ENCODE measurements at regions not wholly inside any gene's neighbourhood (a gene's known extent, or its start where the extent isn't known, plus 50 kb on each side); places are given as distances from the start of the nearest gene placed in this dataset.

DNA sequence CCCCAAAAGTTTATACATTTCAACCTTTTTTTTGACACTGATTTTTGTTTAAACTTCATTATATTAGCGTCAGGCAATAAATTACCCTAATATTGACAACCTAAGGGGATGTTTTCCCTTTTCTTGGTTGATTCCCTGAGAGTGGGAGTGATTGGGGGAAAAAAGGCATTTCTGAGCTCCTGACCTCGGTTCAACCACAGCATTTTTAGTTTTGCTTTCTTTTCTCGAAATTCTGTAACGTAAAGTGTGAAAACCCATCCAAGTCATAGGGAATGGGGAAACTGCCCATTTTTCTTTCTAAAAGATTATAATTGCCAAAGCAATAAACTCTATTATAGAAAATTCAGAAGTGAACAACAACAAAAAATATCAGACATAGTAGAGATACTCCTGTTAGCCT, 67.9 kb upstream of the SPACA1 start:
- 60 to 77% (median 67%) methylated on average over 4 of the region's 4 CpGs for WGBS, 5 donors
- Histone ChIP-seq H3K4me1 (no peaks in the 10 kb centered on the region), H3K27me3 (replicated peaks in 1 of 7) (peaks cover 0 to 5% (median 0%) of the 10 kb centered on the region in 7 donors), H3K36me3 (no peaks in the 10 kb centered on the region), H3K4me3 (no peak overlapping the region), H3K27ac (no peak overlapping the region), H3K9me3 (no peaks in the 10 kb centered on the region)
- TF ChIP-seq POLR2AphosphoS5 (IDR thresholded peaks at IDR 0.05) (no peak), POLR2A (IDR thresholded peaks at IDR 0.05) (no peak), CTCF (IDR thresholded peaks at IDR 0.05 in 8 of 11, conservative IDR thresholded peaks at IDR 0.05 in 3 of 11) (no peak)
- no peak for DNase-seq
- intact Hi-C loops (cut with DNase I; ENCODE audit: low total_unique reads) = no loop called here

GRCh38 chr6:87976616-87977015, 71.0 kb upstream of the SPACA1 start:
- H3K4me1 ChIP-seq = no peaks in the 10 kb centered on the region
- H3K36me3 ChIP-seq = no peaks in the 10 kb centered on the region
- H3K27ac ChIP-seq = no peak overlapping the region
- H3K4me3 ChIP-seq = no peak overlapping the region
- intact Hi-C loops (cut with DNase I; ENCODE audit: low total_unique reads) = no loop called here
- TF ChIP-seq POLR2A (IDR thresholded peaks at IDR 0.05) = no peak
- no peak for TF ChIP-seq POLR2AphosphoS5 (IDR thresholded peaks at IDR 0.05)
- TF ChIP-seq CTCF (IDR thresholded peaks at IDR 0.05 in 8 of 11, conservative IDR thresholded peaks at IDR 0.05 in 3 of 11) = no peak
- no peaks in the 10 kb centered on the region for H3K9me3 ChIP-seq
- DNase-seq = no peak
- WGBS, 5 donors = 82 to 92% (median 86%) methylated on average over 3 of the region's 3 CpGs
- peaks cover 0 to 5% (median 0%) of the 10 kb centered on the region in 7 donors for H3K27me3 ChIP-seq (replicated peaks in 1 of 7)

- no peaks in the 10 kb centered on the region for H3K36me3 ChIP-seq
- no peak for DNase-seq
- 82 to 91% (median 89%) methylated on average over 2 of the region's 2 CpGs for WGBS, 5 donors
- H3K27me3 ChIP-seq (replicated peaks in 1 of 7) = peaks cover 0 to 6% (median 0%) of the 10 kb centered on the region in 7 donors
- no peaks in the 10 kb centered on the region for H3K9me3 ChIP-seq
- intact Hi-C loops (cut with DNase I; ENCODE audit: low total_unique reads) = no loop called here
- no peak for TF ChIP-seq CTCF (IDR thresholded peaks at IDR 0.05 in 8 of 11, conservative IDR thresholded peaks at IDR 0.05 in 3 of 11)
- TF ChIP-seq POLR2A (IDR thresholded peaks at IDR 0.05) = no peak
- no peak for TF ChIP-seq POLR2AphosphoS5 (IDR thresholded peaks at IDR 0.05)
- no peak overlapping the region for H3K27ac ChIP-seq
- no peaks in the 10 kb centered on the region for H3K4me1 ChIP-seq
- H3K4me3 ChIP-seq = no peak overlapping the region
Observed at GRCh38 chr6:87975561-87975960, 72.1 kb upstream of the SPACA1 start.

DNA sequence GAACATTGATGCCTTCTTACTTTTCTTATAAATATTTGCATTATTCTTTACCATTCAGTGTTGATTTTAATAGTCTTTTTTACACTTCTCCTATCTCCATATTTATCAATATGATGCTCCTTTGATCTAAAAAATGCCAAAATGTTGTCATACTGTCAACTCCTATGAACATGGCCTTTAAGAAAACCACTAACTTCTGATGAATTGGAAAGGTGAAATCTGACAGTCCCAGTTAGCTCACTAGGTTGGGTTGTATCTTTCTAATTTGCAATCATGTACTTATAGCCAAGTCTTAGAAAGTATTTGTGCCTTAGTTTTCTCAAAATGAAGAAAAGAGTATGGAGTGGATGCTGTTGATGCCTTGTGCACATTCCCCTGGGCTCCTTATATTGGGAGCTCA, 75.4 kb upstream of the SPACA1 start:
- intact Hi-C loops (cut with DNase I; ENCODE audit: low total_unique reads) = no loop called here
- H3K4me3 ChIP-seq = no peak overlapping the region
- TF ChIP-seq CTCF (IDR thresholded peaks at IDR 0.05 in 8 of 11, conservative IDR thresholded peaks at IDR 0.05 in 3 of 11) (no peak), POLR2A (IDR thresholded peaks at IDR 0.05) (no peak), POLR2AphosphoS5 (IDR thresholded peaks at IDR 0.05) (no peak)
- DNase-seq = no peak
- H3K27me3 ChIP-seq (replicated peaks in 1 of 7) = peaks cover 0 to 31% (median 14%) of the 10 kb centered on the region in 7 donors
- H3K9me3 ChIP-seq = no peaks in the 10 kb centered on the region
- H3K36me3 ChIP-seq = no peaks in the 10 kb centered on the region
- no peak overlapping the region for H3K27ac ChIP-seq
- peaks cover 0 to 12% (median 3%) of the 10 kb centered on the region in 6 donors for H3K4me1 ChIP-seq
